SK-N-SH treated with all-trans-retinoic acid at 6 μM for 48 hours (cell line): ENCODE measurements at regions not wholly inside any gene's neighbourhood (a gene's known extent, or its start where the extent isn't known, plus 50 kb on each side); places are given as distances from the start of the nearest gene placed in this dataset.
"Not testable (repeated sequence)": the region's sequence is repeated elsewhere in the genome, so short reads cannot be mapped to it uniquely, and the experiment has no call there.

Experiments
- ATAC-seq: fragments of 200-7000 bp; cut with Tn5 transposase; 3 replicates; pipeline ENCODE4 v1.9.1; 2020; ENCODE audit warnings: mild to moderate bottlenecking, moderate library complexity
- ARNTL ChIP-seq: fragments of 450-650 bp; formaldehyde crosslinking; IDR thresholded peaks from 2 replicates; pipeline ENCODE4 v1.5.0; 2020; ENCODE audit warnings: low read depth, mild to moderate bottlenecking, moderate library complexity, borderline replicate concordance
- CSDC2 ChIP-seq: fragments of 250-450 bp; sonication (Bioruptor Pico); IDR thresholded peaks from 2 replicates; pipeline ENCODE4 v1.5.0; 2020; ENCODE audit warnings: mild to moderate bottlenecking, moderate library complexity
- CSRNP3 ChIP-seq: fragments of 250-450 bp; sonication (Bioruptor Pico); IDR thresholded peaks from 2 replicates; pipeline ENCODE4 v1.5.1; 2021; ENCODE audit warnings: mild to moderate bottlenecking, moderate library complexity
- ESRRG ChIP-seq: fragments of 250-450 bp; sonication (Bioruptor Pico); IDR thresholded peaks from 2 replicates; pipeline ENCODE4 v1.6.1; 2021; ENCODE audit warnings: mild to moderate bottlenecking
- GLIS3 ChIP-seq: fragments of 250-450 bp; sonication (Bioruptor Pico); IDR thresholded peaks from 2 replicates; pipeline ENCODE4 v1.5.0; 2020; ENCODE audit warnings: mild to moderate bottlenecking, moderate library complexity
- ISL1 ChIP-seq: fragments of 250-450 bp; sonication (Bioruptor Pico); IDR thresholded peaks from 2 replicates; pipeline ENCODE4 v2.1.2; 2022; ENCODE audit warnings: mild to moderate bottlenecking, moderate library complexity
- PPARA ChIP-seq: fragments of 250-450 bp; sonication (Bioruptor Pico); IDR thresholded peaks from 2 replicates; pipeline ENCODE4 v1.5.0; 2020; ENCODE audit warnings: mild to moderate bottlenecking, borderline replicate concordance
- RARB ChIP-seq: fragments of 250-450 bp; sonication (Bioruptor Pico); IDR thresholded peaks from 2 replicates; pipeline ENCODE4 v1.8.0; 2021; ENCODE audit warnings: mild to moderate bottlenecking, moderate library complexity
- SNAI2 ChIP-seq: fragments of 250-450 bp; sonication (Bioruptor Pico); IDR thresholded peaks from 2 replicates; pipeline ENCODE4 v1.5.0; 2020; ENCODE audit warnings: mild to moderate bottlenecking, moderate library complexity
- TOX ChIP-seq: fragments of 250-450 bp; sonication (Bioruptor Pico); IDR thresholded peaks from 2 replicates; pipeline ENCODE4 v1.8.0; 2021; ENCODE audit warnings: mild to moderate bottlenecking, moderate library complexity, borderline replicate concordance
- ZC3H10 ChIP-seq: fragments of 250-450 bp; sonication (Bioruptor Pico); IDR thresholded peaks from 2 replicates; pipeline ENCODE4 v1.5.1; 2021; ENCODE audit warnings: mild to moderate bottlenecking, moderate library complexity
- ZFP3 ChIP-seq: fragments of 250-450 bp; sonication (Bioruptor Pico); IDR thresholded peaks from 2 replicates; pipeline ENCODE4 v1.5.0; 2020; ENCODE audit warnings: mild to moderate bottlenecking, moderate library complexity
- ZFP30 ChIP-seq: fragments of 450-650 bp; formaldehyde crosslinking; IDR thresholded peaks from 2 replicates; pipeline ENCODE4 v1.5.0; 2022; ENCODE audit warnings: mild to moderate bottlenecking, moderate library complexity
- ZNF565 ChIP-seq: fragments of 450-650 bp; formaldehyde crosslinking; conservative IDR thresholded peaks from 2 replicates; pipeline ENCODE4 v1.5.0; 2020; ENCODE audit warnings: low read depth, mild to moderate bottlenecking, moderate library complexity
- ZNF70 ChIP-seq: fragments of 450-650 bp; formaldehyde crosslinking; IDR thresholded peaks from 2 replicates; pipeline ENCODE4 v1.5.0; 2020; ENCODE audit warnings: mild to moderate bottlenecking, moderate library complexity
- ZNF8 ChIP-seq: fragments of 450-650 bp; formaldehyde crosslinking; IDR thresholded peaks from 2 replicates; pipeline ENCODE4 v1.5.0; 2020; ENCODE audit warnings: mild to moderate bottlenecking, moderate library complexity
- TF ChIP-seq, protein P1 (sequence below): fragments of 250-450 bp; sonication (Bioruptor Pico); IDR thresholded peaks from 2 replicates; pipeline ENCODE4 v1.8.0; 2021; ENCODE audit warnings: low read depth, mild to moderate bottlenecking, moderate library complexity, borderline replicate concordance
- TF ChIP-seq, protein P2 (sequence below): fragments of 250-450 bp; sonication (Bioruptor Pico); IDR thresholded peaks from 2 replicates; pipeline ENCODE4 v1.5.0; 2020; ENCODE audit warnings: mild to moderate bottlenecking, moderate library complexity
- TF ChIP-seq, protein P3 (sequence below): fragments of 250-450 bp; sonication (Bioruptor Pico); IDR thresholded peaks from 2 replicates; pipeline ENCODE4 v1.5.1; 2020; ENCODE audit warnings: low read depth, mild to moderate bottlenecking, moderate library complexity

DNA sequence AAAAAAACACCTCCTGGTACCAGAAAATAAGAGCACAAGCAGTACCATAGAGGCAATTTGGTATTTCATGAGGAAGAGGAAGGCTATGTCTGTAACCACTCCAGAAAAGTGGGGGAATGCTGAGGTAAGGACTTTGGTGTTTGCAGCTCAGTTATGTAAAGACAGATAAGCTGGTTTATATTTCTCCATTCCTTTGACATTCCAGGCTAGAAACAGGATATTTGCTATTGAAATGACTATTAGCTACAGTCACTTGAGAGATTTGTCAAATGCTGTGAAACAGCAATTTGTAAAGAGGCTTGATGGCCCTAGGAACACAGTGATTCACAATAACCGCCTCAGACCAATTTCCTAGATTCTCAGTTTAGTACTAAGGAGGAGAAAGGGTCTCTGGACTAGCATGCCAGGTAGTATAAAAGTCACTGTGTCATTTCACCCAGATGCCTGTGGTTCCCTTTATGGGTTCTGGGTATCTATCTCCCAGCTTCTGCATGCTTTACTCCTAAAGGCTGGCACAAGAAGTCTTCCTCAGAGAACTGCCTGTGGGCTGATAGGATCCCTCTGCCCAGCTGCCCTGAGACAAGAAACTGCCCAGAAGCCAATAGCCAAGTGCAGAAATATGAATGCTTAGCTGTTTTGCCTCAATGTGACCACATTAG, 80.5 kb downstream of the VCAM1 start:
- ATAC-seq: peak; percentile 33; the same call in 1 of the 3 replicates
- TF ChIP-seq ZNF8 (no peak), SNAI2 (CRISPR knock-in tag) (no peak), ZNF565 (CRISPR knock-in tag) (no peak)
- TF ChIP-seq, protein P1, sequence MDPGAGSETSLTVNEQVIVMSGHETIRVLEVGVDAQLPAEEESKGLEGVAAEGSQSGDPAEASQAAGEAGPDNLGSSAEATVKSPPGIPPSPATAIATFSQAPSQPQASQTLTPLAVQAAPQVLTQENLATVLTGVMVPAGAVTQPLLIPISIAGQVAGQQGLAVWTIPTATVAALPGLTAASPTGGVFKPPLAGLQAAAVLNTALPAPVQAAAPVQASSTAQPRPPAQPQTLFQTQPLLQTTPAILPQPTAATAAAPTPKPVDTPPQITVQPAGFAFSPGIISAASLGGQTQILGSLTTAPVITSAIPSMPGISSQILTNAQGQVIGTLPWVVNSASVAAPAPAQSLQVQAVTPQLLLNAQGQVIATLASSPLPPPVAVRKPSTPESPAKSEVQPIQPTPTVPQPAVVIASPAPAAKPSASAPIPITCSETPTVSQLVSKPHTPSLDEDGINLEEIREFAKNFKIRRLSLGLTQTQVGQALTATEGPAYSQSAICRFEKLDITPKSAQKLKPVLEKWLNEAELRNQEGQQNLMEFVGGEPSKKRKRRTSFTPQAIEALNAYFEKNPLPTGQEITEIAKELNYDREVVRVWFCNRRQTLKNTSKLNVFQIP (CRISPR knock-in tag): no peak
- TF ChIP-seq, all 23 proteins: peak for 0

GRCh38 chr1:100801256-100801655, 81.7 kb downstream of the VCAM1 start:
- not testable (repeated sequence) for ATAC-seq

- ATAC-seq: not testable (repeated sequence)
Observed at GRCh38 chr1:100803280-100803679, 83.7 kb downstream of the VCAM1 start.

DNA sequence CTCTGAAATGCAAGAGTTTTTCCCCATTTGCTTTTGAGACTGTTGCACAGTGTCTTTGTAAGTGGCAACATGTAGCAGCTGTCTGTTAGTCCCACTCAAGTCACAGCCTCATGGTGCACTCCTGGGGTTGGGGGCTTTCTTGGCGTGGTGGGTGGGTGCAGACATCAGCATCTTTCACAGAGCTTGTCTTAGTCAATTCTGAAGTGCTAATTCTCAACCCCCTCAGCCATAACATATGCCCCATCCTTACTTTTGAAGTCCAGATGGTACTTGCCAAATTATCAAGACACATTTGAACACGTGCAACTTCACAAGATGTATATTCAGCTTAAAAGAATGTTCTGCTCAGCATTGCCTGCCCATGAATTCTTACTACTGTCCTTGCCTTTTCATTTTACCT, 87.1 kb downstream of the VCAM1 start:
- no peak for TF ChIP-seq ISL1
- no peak for TF ChIP-seq PPARA (CRISPR knock-in tag)
- TF ChIP-seq SNAI2 (CRISPR knock-in tag): no peak
- TF ChIP-seq, protein P1 (CRISPR knock-in tag): no peak
- TF ChIP-seq TOX (CRISPR knock-in tag): no peak
- TF ChIP-seq ZFP30: no peak
- no peak for TF ChIP-seq CSDC2 (CRISPR knock-in tag)
- TF ChIP-seq ZFP3 (CRISPR knock-in tag): no peak
- TF ChIP-seq, protein P2, sequence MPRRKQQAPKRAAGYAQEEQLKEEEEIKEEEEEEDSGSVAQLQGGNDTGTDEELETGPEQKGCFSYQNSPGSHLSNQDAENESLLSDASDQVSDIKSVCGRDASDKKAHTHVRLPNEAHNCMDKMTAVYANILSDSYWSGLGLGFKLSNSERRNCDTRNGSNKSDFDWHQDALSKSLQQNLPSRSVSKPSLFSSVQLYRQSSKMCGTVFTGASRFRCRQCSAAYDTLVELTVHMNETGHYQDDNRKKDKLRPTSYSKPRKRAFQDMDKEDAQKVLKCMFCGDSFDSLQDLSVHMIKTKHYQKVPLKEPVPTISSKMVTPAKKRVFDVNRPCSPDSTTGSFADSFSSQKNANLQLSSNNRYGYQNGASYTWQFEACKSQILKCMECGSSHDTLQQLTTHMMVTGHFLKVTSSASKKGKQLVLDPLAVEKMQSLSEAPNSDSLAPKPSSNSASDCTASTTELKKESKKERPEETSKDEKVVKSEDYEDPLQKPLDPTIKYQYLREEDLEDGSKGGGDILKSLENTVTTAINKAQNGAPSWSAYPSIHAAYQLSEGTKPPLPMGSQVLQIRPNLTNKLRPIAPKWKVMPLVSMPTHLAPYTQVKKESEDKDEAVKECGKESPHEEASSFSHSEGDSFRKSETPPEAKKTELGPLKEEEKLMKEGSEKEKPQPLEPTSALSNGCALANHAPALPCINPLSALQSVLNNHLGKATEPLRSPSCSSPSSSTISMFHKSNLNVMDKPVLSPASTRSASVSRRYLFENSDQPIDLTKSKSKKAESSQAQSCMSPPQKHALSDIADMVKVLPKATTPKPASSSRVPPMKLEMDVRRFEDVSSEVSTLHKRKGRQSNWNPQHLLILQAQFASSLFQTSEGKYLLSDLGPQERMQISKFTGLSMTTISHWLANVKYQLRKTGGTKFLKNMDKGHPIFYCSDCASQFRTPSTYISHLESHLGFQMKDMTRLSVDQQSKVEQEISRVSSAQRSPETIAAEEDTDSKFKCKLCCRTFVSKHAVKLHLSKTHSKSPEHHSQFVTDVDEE (CRISPR knock-in tag): no peak
- TF ChIP-seq ZNF565 (CRISPR knock-in tag): no peak
- TF ChIP-seq ARNTL (CRISPR knock-in tag): no peak
- no peak for TF ChIP-seq CSRNP3 (CRISPR knock-in tag)
- TF ChIP-seq ZNF70 (CRISPR knock-in tag): no peak
- TF ChIP-seq ESRRG: no peak
- TF ChIP-seq ZC3H10 (CRISPR knock-in tag): no peak
- TF ChIP-seq GLIS3 (CRISPR knock-in tag): no peak
- TF ChIP-seq RARB (CRISPR knock-in tag): no peak
- TF ChIP-seq, protein P3, sequence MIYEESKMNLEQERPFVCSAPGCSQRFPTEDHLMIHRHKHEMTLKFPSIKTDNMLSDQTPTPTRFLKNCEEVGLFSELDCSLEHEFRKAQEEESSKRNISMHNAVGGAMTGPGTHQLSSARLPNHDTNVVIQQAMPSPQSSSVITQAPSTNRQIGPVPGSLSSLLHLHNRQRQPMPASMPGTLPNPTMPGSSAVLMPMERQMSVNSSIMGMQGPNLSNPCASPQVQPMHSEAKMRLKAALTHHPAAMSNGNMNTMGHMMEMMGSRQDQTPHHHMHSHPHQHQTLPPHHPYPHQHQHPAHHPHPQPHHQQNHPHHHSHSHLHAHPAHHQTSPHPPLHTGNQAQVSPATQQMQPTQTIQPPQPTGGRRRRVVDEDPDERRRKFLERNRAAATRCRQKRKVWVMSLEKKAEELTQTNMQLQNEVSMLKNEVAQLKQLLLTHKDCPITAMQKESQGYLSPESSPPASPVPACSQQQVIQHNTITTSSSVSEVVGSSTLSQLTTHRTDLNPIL (CRISPR knock-in tag): no peak
- no peak for TF ChIP-seq ZNF8
- TF ChIP-seq, all 23 proteins: peak for 0
- no peak for ATAC-seq
